ENCODE measurements at regions not wholly inside any gene's neighbourhood (a gene's known extent, or its start where the extent isn't known, plus 50 kb on each side); places are given as distances from the start of the nearest gene placed in this dataset.
A peak's percentile ranks its signal among the peaks of the same experiment; 100 is the strongest.

- no peaks in the 10 kb centered on the region for H3K36me3 ChIP-seq (ENCODE audit: control insufficient read depth, insufficient read depth, low read length)
- H3K9ac ChIP-seq (ENCODE audit: low read length), result no peak overlapping the region
- no peaks in the 10 kb centered on the region for H3K27me3 ChIP-seq (ENCODE audit: control insufficient read depth, insufficient read depth, low read length)
These were observed 72.6 kb downstream of the UCHL1 start for GRCh38 chr4:41329361-41329760.

GRCh38 chr4:41331224-41331623, 74.5 kb downstream of the UCHL1 start:
- no peaks in the 10 kb centered on the region for H3K4me1 ChIP-seq (ENCODE audit: control insufficient read depth, insufficient read depth, low read length)
- no peak overlapping the region for H3K9ac ChIP-seq (ENCODE audit: low read length)
- no peak overlapping the region for H3K4me3 ChIP-seq (ENCODE audit: low read length)
- no peaks in the 10 kb centered on the region for H3K9me3 ChIP-seq (ENCODE audit: control insufficient read depth, low read length)
- H3K27me3 ChIP-seq (ENCODE audit: control insufficient read depth, insufficient read depth, low read length), result no peaks in the 10 kb centered on the region
- H3K36me3 ChIP-seq (ENCODE audit: control insufficient read depth, insufficient read depth, low read length), result no peaks in the 10 kb centered on the region

More at GRCh38 chr4:41329361-41329760, 72.6 kb downstream of the UCHL1 start:
- H3K4me1 ChIP-seq (ENCODE audit: control insufficient read depth, insufficient read depth, low read length), result no peaks in the 10 kb centered on the region
- no peaks in the 10 kb centered on the region for H3K9me3 ChIP-seq (ENCODE audit: control insufficient read depth, low read length)
- no peak overlapping the region for H3K4me3 ChIP-seq (ENCODE audit: low read length)

GRCh38 chr4:41332510-41333054, 75.9 kb downstream of the UCHL1 start:
- H3K9ac ChIP-seq (ENCODE audit: low read length), result no peak overlapping the region

GRCh38 chr4:41334182-41334581, 77.5 kb downstream of the UCHL1 start:
- no peaks in the 10 kb centered on the region for H3K4me1 ChIP-seq (ENCODE audit: control insufficient read depth, insufficient read depth, low read length)
- no peaks in the 10 kb centered on the region for H3K27me3 ChIP-seq (ENCODE audit: control insufficient read depth, insufficient read depth, low read length)
- H3K4me3 ChIP-seq (ENCODE audit: low read length), result no peak overlapping the region
- no peaks in the 10 kb centered on the region for H3K36me3 ChIP-seq (ENCODE audit: control insufficient read depth, insufficient read depth, low read length)
- H3K9me3 ChIP-seq (ENCODE audit: control insufficient read depth, low read length), result no peaks in the 10 kb centered on the region
- no peak overlapping the region for H3K9ac ChIP-seq (ENCODE audit: low read length)

More at GRCh38 chr4:41332510-41333054, 75.9 kb downstream of the UCHL1 start:
- Histone ChIP-seq H3K4me1 (ENCODE audit: control insufficient read depth, insufficient read depth, low read length) (no peaks in the 10 kb centered on the region), H3K36me3 (ENCODE audit: control insufficient read depth, insufficient read depth, low read length) (no peaks in the 10 kb centered on the region), H3K9me3 (ENCODE audit: control insufficient read depth, low read length) (no peaks in the 10 kb centered on the region), H3K27me3 (ENCODE audit: control insufficient read depth, insufficient read depth, low read length) (no peaks in the 10 kb centered on the region), H3K4me3 (ENCODE audit: low read length) (no peak overlapping the region)

GRCh38 chr4:41339812-41340809, 83.4 kb downstream of the UCHL1 start:
- H3K4me3 ChIP-seq (ENCODE audit: low read length), result no peak overlapping the region
- no peaks in the 10 kb centered on the region for H3K36me3 ChIP-seq (ENCODE audit: control insufficient read depth, insufficient read depth, low read length)
- H3K27me3 ChIP-seq (ENCODE audit: control insufficient read depth, insufficient read depth, low read length), result no peaks in the 10 kb centered on the region
- no peaks in the 10 kb centered on the region for H3K4me1 ChIP-seq (ENCODE audit: control insufficient read depth, insufficient read depth, low read length)
- no peak overlapping the region for H3K9ac ChIP-seq (ENCODE audit: low read length)
- H3K9me3 ChIP-seq (ENCODE audit: control insufficient read depth, low read length), result no peaks in the 10 kb centered on the region

GRCh38 chr4:41346306-41347061, 89.8 kb downstream of the UCHL1 start:
- Histone ChIP-seq H3K9ac (ENCODE audit: low read length) (no peak overlapping the region), H3K4me1 (ENCODE audit: control insufficient read depth, insufficient read depth, low read length) (no peaks in the 10 kb centered on the region), H3K4me3 (ENCODE audit: low read length) (no peak overlapping the region), H3K9me3 (ENCODE audit: control insufficient read depth, low read length) (no peaks in the 10 kb centered on the region), H3K27me3 (ENCODE audit: control insufficient read depth, insufficient read depth, low read length) (no peaks in the 10 kb centered on the region), H3K36me3 (ENCODE audit: control insufficient read depth, insufficient read depth, low read length) (no peaks in the 10 kb centered on the region)

GRCh38 chr4:41349021-41349420, 92.3 kb downstream of the UCHL1 start:
- H3K9me3 ChIP-seq (ENCODE audit: control insufficient read depth, low read length), result no peaks in the 10 kb centered on the region
- H3K27me3 ChIP-seq (ENCODE audit: control insufficient read depth, insufficient read depth, low read length), result no peaks in the 10 kb centered on the region
- no peak overlapping the region for H3K9ac ChIP-seq (ENCODE audit: low read length)
- H3K4me1 ChIP-seq (ENCODE audit: control insufficient read depth, insufficient read depth, low read length), result no peaks in the 10 kb centered on the region
- no peaks in the 10 kb centered on the region for H3K36me3 ChIP-seq (ENCODE audit: control insufficient read depth, insufficient read depth, low read length)
- no peak overlapping the region for H3K4me3 ChIP-seq (ENCODE audit: low read length)

GRCh38 chr4:41358647-41359421, 102.1 kb downstream of the UCHL1 start:
- Histone ChIP-seq H3K4me1 (ENCODE audit: control insufficient read depth, insufficient read depth, low read length) (peaks cover 30% of the 10 kb centered on the region), H3K4me3 (ENCODE audit: low read length) (no peak overlapping the region), H3K36me3 (ENCODE audit: control insufficient read depth, insufficient read depth, low read length) (no peaks in the 10 kb centered on the region), H3K27me3 (ENCODE audit: control insufficient read depth, insufficient read depth, low read length) (peaks cover 9% of the 10 kb centered on the region), H3K9me3 (ENCODE audit: control insufficient read depth, low read length) (no peaks in the 10 kb centered on the region), H3K9ac (ENCODE audit: low read length) (no peak overlapping the region)

GRCh38 chr4:41359422-41359775, 102.7 kb downstream of the UCHL1 start:
- H3K36me3 ChIP-seq (ENCODE audit: control insufficient read depth, insufficient read depth, low read length), result no peaks in the 10 kb centered on the region
- H3K9ac ChIP-seq (ENCODE audit: low read length), result no peak overlapping the region
- H3K4me1 ChIP-seq (ENCODE audit: control insufficient read depth, insufficient read depth, low read length), result peaks cover 30% of the 10 kb centered on the region
- H3K9me3 ChIP-seq (ENCODE audit: control insufficient read depth, low read length), result no peaks in the 10 kb centered on the region
- H3K4me3 ChIP-seq (ENCODE audit: low read length), result no peak overlapping the region
- H3K27me3 ChIP-seq (ENCODE audit: control insufficient read depth, insufficient read depth, low read length), result peaks cover 9% of the 10 kb centered on the region

- peaks cover 9% of the 10 kb centered on the region for H3K27me3 ChIP-seq (ENCODE audit: control insufficient read depth, insufficient read depth, low read length)
- H3K9ac ChIP-seq (ENCODE audit: low read length), result peak overlapping the region; percentile 49
- H3K36me3 ChIP-seq (ENCODE audit: control insufficient read depth, insufficient read depth, low read length), result no peaks in the 10 kb centered on the region
- H3K9me3 ChIP-seq (ENCODE audit: control insufficient read depth, low read length), result no peaks in the 10 kb centered on the region
- no peak overlapping the region for H3K4me3 ChIP-seq (ENCODE audit: low read length)
- H3K4me1 ChIP-seq (ENCODE audit: control insufficient read depth, insufficient read depth, low read length), result peaks cover 30% of the 10 kb centered on the region
These were observed 103.1 kb downstream of the UCHL1 start for GRCh38 chr4:41359836-41360213.

- Histone ChIP-seq H3K4me1 (ENCODE audit: control insufficient read depth, insufficient read depth, low read length) (peaks cover 30% of the 10 kb centered on the region), H3K36me3 (ENCODE audit: control insufficient read depth, insufficient read depth, low read length) (no peaks in the 10 kb centered on the region), H3K4me3 (ENCODE audit: low read length) (no peak overlapping the region), H3K9ac (ENCODE audit: low read length) (peak overlapping the region; percentile 49), H3K9me3 (ENCODE audit: control insufficient read depth, low read length) (no peaks in the 10 kb centered on the region), H3K27me3 (ENCODE audit: control insufficient read depth, insufficient read depth, low read length) (peaks cover 9% of the 10 kb centered on the region)
These were observed 103.6 kb downstream of the UCHL1 start for GRCh38 chr4:41360214-41360920.

All from mucosa of stomach (tissue), 1 donor.